NCI-H1048 (cell line): ENCODE measurements at regions not wholly inside any gene's neighbourhood (a gene's known extent, or its start where the extent isn't known, plus 50 kb on each side); places are given as distances from the start of the nearest gene placed in this dataset.
"Not testable (repeated sequence)": the region's sequence is repeated elsewhere in the genome, so short reads cannot be mapped to it uniquely, and the experiment has no call there.

ENCODE experiments used
- DNase-seq: peaks from one replicate; lab custom pipeline; 2025; lab: John Stamatoyannopoulos, UW

DNA sequence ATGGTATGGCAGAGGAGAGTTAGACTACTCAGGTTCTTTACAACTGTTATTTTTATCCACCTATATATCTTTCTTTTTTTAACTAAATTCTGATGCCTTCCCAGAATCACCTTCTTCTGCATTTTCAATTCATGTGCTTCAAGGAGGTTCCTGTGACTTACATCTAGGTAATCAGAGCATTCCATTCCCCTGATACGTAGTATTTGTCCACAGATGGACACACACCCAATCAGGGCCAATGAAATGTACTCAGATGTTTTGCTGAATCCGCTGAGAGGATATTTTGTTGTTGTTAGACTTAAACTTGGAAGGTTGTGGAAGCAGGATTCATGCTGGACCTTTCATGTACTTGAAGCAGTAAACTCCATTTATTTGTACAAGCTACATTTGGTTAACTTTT lies 159.4 kb upstream of the FER start:
- DNase-seq: no peak

DNA sequence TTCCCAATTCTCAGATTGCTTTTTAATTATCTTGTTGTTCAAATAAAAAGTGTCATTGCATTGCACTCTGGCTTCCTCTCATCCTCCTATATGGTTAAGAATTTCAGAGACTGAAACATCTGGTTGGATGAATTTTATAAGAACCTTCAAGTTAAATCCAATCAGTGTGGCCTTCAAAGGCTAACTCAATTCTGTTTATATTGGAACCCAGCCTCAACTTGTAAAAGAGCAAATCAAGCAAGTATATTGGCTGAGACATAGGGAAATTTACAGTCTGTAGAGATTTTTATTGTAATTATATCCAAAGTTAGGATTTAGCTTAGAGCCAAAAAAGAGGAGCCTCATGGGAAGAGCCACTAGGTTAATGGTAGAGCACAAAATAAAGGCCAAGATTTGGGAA lies 159.9 kb upstream of the FER start:
- no peak for DNase-seq

DNA sequence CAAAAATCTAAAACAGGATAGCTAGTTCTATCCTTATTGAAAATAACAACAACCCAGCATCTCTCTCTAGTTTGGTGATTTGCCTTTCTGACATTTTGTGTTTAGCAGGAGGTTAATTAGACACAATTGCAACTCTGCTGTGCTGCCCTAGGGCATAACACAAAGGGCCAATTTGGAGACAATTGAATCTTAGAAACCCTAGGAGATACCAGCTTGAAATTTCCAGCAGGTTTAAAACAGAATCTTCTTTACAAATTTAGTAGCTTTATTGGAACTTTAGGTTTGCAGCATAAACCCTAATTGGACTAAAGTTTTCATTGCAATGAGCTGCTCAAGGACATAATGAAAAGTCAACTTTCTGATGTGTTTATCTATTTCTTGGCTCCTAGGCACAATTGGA lies 166.7 kb upstream of the FER start:
- DNase-seq: no peak

DNA sequence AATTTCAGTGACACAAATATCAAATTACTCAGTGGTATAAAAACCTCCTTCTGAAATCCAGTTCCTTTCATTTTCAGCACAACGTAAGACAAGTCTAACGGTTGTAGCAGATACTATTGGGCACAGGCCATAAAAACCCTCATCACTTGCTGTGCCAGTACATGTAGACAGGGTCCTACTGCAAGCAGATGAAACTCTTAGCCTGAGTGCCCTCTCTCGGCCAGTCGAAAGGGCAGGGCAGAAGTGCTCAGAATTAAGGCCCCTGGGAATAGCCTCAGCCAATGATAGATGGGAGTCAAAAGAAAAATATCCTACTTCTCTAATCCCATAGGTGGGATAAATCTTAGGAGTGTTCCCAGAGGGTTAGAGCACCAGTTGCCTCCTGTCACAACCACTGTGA lies 168.5 kb upstream of the FER start:
- DNase-seq: no peak

DNA sequence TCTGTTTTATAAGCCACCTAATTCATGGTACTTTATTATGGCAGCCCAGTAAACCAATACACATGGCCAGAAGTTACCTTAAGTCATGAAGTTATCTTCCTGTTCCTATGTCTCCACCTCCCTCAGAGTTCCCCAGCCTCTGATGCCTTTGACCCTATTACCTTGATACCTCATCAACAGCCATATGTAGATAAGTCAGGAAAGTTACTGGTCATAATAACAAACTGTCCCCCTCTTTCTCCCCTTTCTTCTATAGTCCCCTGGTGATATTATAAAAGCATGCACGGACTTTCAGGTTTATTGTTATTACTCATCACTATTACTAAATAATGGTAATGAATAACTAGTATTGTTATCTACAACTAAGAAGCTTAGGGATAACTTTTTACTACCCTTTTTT lies 168.9 kb upstream of the FER start:
- no peak for DNase-seq

DNA sequence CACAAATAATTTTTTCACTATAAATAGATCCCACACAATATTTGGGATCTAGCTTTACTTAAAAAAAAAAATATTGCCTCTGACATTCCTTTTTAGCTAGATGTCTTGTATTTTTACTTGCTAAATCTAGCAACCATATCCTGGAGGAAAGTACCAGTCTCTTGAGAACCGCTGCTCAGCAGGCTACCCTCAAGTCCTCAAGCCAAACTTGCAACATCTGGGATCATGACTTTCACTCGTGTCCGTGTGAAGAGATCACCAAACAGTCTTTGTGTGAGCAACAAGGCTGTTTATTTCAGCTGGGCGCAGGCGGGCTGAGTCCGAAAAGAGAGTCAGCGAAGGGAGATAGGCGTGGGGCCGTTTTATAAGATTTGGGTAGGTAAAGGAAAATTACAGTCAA lies 180.3 kb upstream of the FER start:
- no peak for DNase-seq

DNA sequence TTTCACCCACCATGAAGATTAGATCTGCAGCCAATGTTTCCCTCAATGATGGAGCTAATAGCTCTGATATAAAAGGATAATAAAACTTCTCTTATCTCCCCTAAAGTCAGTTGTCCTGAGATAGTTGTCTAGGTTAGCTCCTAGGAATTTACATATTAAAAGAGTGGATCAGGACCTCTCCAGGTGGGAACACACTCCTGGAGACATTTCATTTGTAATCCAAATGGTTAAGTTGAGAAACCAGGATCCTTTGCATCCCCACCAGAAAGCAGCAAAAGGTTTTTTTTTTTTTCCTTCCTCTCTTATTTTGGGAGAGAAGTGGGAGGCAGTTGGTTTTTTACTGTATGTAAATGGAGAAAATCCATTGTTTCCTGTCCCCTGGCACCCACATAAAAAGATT lies 182.5 kb upstream of the FBXL17 start:
- no peak for DNase-seq

DNA sequence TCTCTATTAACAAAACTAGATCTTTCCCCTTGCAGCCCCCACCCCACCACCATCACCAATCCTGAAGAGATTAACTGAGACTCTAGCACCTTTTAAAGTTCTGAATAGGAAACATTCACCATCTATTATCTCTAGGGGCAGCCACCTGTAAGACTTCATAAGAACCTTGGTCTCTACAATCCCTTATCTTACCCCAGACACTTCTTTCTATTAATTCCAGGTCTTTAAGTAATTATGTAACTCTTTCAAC lies 180.2 kb upstream of the FBXL17 start:
- DNase-seq: no peak

DNA sequence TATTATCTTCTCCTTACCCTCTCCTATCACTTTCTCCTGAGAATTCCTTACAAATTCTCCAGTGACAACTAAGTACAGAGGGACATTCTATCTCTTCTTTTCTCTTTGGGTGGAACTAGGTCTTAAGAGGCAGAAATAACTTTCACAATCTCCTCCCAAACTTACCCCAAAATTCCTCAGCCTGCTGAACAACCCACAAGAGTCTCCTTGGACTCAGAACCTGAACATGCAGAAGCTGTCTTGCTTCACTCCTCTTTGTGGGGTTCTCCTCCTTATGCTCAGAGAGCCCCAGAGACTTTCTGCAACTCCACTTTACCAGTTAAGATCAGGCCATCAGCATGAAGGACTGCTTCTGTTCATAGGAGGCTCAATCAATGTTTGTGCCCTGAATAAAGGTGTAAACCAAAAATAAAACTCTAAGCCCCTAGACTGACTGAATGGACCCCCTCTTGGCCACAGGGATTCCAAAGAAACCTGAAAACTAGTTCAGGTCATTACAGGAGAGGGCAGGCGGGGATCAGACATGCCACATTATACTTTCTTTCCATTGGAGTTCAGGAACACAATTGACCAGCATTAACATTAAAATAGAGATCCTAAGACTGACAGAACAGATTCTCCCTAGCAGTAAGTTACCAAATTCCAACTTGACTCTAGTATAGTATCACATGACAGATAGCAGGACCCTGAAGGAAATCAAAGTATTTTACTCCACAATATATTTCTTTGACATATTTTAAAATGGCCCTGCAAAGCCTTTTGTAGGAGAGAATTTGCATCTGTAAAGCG lies 179.7 kb upstream of the FBXL17 start:
- no peak for DNase-seq

DNA sequence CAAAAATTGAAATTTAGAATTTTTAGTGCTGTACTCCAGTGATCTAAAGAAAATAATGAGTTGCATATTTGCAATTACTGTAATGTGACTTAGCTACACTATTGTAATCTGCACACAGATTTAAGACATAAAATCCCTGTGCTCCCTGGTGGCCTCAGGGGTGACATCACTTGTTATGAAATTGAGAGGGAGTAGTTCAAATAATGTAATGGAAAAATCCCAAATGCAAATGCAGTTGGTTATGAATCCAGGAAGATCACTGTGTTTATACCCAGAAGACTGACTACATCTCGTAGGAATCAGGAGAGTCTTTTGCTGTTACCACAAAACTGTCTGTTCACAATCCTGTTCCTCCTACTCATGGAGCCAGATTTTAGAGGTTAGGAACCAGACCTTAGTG lies 178.7 kb upstream of the FBXL17 start:
- no peak for DNase-seq

DNA sequence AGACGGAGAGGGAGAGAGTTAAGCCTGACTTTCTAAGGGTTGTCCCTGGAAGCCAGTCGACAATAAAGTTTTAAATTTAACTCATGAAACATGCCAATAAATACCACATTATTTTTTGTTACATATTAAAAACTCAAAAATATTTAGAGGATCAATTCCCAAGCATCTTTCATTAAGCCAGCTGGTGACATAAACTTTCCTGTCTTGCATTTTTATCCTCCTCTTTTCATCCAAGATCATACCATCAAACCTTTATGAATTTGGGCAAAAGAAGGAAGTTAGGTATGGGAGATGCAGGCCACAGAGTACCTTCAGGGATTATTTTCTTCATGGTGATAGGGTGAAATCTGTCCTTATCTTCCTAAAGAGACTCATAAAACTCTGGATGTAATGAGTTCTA lies 178.3 kb upstream of the FBXL17 start:
- DNase-seq: no peak

DNA sequence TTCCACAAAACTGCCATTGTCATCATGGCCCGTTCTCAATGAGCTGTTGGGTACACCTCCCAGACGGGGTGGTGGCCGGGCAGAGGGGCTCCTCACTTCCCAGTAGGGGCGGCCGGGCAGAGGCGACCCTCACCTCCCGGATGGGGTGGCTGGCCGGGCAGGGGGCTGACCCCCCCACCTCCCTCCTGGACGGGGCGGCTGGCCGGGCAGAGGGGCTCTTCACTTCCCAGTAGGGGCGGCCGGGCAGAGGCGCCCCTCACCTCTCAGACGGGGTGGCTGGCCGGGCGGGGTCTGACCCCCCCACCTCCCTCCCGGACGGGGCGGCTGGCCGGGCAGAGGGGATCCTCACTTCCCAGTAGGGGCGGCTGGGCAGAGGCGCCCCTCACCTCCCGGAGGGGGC lies 176.9 kb upstream of the FBXL17 start:
- not testable (repeated sequence) for DNase-seq

DNA sequence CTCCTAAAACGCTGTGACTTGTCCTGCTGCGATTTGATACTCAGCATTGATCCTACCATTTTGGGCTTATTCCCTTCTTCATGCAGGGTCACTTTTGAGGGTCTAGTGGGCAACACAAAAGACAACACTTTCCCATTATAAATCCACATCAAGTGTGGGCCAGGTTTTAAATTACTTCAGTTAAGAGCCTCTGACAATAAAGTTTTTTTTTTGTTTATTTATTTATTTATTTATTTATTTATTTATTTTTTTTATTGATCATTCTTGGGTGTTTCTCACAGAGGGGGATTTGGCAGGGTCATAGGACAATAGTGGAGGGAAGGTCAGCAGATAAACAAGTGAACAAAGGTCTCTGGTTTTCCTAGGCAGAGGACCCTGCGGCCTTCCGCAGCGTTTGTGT lies 176.2 kb upstream of the FBXL17 start:
- DNase-seq: not testable (repeated sequence)

DNA sequence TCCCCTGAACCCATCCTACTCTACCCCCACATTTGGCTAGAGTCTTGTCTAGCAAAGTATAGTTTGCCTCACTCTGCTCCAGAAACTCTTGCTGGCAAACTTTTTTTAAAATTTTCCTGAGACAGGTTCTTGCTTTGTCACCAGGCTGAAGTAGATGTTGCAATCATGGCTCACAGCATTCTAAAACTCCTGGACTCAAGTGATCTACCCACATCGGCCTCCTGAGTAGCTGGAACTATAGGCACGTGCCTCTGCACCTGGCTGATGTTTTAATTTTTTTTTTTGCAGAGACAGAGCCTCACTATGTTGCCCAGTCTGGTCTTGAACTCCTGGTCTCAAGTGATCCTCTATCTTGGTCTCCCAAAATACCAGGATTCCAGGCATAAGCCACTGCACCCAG lies 175.8 kb upstream of the FBXL17 start:
- no peak for DNase-seq

DNA sequence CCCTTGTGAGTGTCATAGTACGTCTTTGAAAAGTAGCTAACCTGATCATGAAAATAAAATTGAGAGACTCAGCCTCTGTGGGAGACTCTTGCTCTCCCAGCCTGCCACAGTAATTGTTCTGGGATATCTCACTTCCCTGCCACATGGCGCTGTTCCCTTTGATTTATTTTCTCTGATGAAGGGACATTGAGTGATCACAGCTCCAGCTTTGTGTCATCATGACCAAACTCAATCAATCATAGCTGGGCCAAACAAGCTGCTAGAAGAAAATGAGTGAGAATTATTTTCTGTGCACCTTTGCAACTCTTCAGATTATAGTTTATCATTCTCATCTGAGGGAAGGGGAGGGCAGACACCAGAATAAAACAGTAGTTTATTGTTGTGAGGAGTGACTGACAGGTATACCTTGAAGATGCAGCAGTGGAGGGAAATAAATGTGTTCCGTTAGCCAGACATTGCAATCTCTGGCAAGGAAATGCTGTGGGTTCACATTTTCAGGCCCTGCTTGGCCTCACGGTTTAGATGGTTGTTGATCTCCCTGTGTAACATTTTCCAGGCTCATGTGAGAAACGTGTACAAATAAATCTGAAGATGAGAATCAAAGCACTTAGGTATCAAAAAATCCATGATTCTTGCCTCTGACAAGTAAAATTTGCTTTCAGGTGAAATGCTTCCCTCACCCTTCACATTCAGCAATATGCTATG lies 174.7 kb upstream of the FBXL17 start:
- no peak for DNase-seq

DNA sequence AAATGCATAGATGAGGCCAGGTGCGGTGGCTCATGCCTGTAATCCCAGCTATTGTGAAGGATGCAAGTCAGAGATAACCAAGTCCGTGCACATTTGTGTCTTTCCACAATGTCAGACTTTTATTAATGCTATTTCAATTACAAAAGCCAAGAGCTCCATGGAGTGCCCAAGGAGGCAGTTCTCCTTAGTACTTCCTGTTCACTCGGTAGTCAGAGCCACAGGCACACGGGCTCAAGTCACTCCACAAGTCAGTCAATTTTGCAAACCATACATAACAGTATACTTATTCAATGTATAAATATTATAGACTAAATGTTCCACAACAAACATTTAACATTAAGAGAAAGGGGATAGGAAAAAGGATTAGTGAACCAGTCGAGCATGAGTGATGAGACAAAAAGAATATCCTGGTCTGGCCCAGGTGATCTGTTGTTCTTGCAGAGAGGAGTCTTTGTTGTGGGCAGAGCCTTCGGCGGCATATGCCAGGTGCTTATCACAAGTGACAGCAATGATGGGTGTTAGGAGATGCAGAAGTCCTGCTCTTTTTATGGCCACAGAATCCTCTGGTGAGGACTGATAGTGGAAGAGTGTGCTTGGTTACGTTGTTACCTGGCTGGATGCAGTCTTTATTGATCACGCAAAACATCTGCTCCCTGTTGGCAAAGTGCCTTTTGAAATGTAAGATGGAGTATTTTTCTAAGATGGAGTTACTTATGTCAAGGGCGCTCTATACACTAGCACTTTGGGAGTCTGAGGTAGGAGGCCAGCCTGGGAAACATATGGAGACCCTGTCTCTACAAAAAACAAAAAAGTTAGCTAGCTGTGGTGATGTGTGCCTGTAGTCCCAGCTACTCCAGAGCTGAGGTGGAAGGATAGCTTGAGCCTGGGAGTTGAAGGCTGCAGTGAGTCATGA lies 167.0 kb upstream of the FBXL17 start:
- no peak for DNase-seq

DNA sequence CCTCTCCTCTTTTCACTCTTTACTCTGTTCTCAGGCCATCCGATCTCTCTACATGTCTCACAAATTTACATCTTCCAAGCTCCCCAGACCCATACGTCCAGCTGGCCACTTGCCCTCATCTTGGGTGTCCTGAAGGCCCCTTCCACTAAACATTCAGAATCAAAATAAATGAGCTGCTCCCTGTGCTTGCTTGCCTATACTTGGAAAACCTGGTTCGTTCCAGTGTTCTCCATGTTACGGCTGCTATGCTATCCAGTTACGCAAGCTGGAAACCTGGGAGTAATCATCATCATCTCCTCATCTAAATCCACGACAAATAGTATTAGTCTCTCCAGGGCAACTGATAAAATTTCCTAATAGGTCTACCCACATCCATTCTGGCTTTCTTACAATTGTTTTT lies 165.0 kb upstream of the FBXL17 start:
- DNase-seq: no peak

DNA sequence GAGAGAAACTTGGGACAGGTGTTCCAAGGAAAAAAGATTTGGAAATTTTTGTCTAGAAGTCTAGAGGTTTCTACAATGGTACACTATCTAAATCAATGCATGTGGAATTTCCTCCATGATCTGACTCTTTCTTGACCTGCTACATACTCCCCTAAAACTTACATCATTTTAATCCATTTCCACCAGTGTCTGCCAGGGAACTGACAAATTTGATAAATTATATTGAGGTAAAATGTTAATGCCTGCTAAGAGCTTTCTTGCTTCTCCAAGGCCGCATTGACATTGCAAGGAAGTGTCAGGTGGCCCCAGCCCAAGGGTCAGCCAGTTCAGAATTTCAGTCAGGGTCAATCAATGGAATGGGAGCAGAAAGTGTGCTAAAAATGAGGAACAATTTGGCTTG lies 163.4 kb upstream of the FBXL17 start:
- no peak for DNase-seq

DNA sequence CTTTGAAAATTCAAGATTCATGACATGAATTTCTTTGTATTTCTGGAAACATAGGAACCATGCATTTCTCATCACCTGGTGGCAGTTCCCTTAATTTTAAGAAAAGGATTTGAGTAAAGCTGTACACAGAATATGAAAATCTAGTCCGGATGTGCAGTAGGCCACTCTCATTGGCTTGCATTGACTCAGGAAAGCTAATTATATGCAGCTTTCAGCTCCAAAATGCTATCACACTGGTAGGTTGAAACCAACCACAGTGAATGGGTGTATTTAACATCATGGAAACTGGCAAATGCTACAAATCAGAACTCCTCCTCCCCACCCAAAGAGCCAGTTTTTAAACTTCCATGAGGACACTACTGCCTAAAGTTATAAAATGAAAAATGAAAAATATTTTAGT lies 161.6 kb upstream of the FBXL17 start:
- no peak for DNase-seq

DNA sequence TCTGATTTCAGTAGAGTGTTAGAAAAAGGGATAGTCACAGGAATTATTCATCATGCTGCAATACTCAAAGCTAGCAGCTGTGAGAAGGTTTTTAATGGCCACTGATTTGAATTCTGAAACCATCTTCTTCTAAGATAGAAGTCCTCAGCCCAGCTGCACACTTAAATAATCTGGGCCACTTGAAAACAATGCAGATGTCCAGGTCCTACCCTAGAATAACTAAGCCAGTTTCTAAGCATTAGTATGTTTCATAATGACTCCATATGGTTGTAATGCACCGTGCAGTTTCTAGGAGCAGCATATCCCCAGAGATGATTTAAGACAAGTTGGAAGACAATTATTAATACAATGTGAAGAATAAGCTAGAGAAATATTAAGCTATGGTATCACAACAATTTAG lies 159.9 kb upstream of the FBXL17 start:
- DNase-seq: no peak

DNA sequence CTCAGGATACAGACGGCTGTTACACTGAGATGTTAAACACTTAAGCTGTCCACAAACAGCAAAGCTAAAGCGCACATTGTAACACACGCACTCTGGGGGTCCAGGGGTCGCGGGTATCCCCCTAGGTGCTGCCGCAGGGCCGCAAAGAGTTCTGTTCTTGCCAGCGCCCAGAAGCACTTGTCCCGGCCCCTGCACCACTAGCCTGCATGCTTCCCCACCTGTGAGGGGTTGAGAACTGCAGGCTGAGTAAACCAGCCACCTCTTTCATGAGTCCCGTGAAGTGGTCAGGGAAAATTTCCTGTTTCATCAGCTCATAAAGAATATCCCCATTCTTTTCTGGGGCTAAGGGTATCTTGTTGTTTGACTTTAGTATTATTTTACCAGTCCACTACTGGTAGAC lies 154.4 kb upstream of the FBXL17 start:
- no peak for DNase-seq

DNA sequence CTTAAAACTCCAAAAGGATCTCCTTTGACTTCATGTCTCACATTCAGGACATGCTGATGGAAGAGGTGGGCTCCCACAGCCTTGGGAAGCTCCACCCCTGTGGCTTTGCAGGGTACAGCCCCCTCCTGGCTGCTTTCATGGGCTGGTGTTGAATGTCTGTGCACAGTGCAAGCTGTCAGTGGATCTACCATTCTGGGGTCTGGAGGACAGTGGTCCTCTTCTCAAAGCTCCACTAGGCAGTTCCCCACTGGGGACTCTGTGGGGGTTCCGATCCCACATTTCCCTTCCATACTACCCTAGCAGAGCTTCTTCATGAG lies 150.2 kb upstream of the FBXL17 start:
- DNase-seq: not testable (repeated sequence)

DNA sequence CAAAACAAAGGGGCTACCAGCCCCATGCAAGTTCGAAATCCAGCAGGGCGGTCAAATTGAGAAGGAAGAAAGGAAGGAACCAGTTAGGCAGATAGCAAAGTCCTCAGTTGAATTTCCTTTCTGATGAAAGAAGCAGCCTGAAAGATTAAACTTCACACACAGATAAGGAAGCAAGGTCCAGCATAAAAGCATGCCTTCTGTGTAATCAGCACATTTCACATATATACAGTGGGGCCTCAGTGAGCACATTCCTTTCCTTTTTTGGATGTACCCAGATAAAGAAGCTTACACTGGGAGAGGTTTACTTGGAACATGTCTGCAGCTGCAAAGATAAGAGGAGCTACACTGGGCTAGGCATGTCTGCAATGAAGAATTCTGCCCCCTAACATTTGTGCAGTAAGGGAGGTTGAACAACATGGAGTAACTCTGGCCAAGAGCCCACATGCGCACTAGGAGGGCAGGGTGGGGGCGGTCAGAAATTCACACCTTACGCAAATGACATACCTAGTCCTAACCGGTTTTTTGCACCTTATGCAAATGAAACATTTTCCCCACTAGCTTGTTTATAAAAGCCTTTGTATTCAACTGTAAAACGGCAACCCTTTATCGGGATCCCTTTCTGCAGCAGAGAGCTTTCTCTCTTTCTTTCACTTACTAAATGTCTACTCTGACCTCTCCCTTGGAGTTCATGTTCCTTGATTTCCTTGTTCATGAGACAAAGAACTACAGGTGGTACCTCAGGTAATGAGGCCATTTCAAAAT lies 149.7 kb upstream of the FBXL17 start:
- DNase-seq: no peak
